ENCODE measurements at regions not wholly inside any gene's neighbourhood (a gene's known extent, or its start where the extent isn't known, plus 50 kb on each side); places are given as distances from the start of the nearest gene placed in this dataset.

DNA sequence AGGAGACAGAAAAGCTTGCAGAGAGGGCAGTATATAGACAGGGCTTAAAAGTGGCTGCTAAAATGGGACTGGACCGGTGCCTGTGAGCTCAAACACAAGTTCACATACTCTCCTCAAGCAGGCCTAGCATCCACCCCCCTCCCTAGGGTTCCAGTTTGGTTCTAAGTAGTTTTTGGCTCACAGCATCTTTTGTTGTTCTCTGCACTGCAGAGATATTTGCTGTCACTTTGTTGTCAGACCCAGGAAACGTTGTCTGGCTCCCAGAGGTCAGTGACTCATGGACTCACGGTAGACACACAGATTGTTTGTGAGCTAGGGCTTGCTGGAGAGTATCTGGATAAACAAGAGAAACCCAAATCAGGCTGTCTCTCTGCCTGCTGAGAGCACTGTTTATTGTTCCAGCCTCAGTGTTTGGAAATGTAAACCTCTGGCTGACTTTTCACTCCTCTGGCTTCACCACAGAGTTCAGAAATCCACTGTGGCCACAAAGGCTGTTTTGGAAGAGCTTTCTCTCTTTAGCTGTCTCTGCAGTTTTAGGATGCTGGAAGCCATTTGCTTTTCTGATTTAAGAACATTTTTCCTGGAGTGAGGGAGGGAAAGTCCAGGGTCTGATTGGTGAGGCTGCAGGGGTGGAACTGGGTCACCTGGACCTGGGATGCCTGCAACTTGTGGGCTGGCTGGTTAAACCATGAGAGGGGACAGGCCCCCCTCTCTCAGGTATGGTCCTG is 303.7 kb upstream of the PLET1 start:
- ChIA-PET POLR2A (no interaction called here), CTCF (interaction anchor here (0.8 to 1.6 kb wide), 5 partner anchors 9 to 725 kb away, joined by 3 to 9 read pairs (median 3); no protein-coding TSS in a partner anchor)
- DNase-seq (ENCODE audit: extremely low spot score) = no peak
- no peak for TF ChIP-seq SP1 (IDR thresholded peaks at IDR 0.05)
- TF ChIP-seq ZNF384 (IDR thresholded peaks at IDR 0.05) = no peak
- TF ChIP-seq, protein P1, sequence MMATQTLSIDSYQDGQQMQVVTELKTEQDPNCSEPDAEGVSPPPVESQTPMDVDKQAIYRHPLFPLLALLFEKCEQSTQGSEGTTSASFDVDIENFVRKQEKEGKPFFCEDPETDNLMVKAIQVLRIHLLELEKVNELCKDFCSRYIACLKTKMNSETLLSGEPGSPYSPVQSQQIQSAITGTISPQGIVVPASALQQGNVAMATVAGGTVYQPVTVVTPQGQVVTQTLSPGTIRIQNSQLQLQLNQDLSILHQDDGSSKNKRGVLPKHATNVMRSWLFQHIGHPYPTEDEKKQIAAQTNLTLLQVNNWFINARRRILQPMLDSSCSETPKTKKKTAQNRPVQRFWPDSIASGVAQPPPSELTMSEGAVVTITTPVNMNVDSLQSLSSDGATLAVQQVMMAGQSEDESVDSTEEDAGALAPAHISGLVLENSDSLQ (IDR thresholded peaks at IDR 0.05) = no peak

DNA sequence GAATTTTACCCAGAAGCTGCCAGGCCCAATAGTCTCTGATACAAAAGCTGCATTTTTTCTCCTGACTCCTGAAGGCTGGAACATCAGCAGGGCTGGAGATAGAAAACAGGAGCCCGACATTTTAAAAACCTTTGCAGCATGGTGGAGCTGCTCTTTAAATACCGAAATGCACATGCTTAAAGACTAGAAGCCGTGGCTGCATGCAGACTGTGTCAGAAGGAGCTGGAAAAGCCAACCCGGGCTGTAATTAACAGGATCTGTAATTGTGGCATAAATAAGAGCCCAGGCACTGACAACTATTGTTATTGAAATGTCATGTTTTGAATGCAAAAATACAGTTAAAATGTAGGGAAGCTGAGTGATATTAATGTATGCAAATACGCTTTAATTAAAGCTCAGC is 304.9 kb upstream of the PLET1 start:
- ChIA-PET POLR2A (no interaction called here), CTCF (interaction anchor here (1.6 kb wide), 1 partner anchor 10 kb away, joined by 9 read pairs; no protein-coding TSS in a partner anchor)
- no peak for TF ChIP-seq ZNF384 (IDR thresholded peaks at IDR 0.05)
- no peak for TF ChIP-seq SP1 (IDR thresholded peaks at IDR 0.05)
- TF ChIP-seq HDGF (IDR thresholded peaks at IDR 0.05; ENCODE audit: borderline replicate concordance) = no peak
- no peak for TF ChIP-seq NFRKB (IDR thresholded peaks at IDR 0.05)
- no peak for TF ChIP-seq FOXA1 (IDR thresholded peaks at IDR 0.05)
- no peak for TF ChIP-seq TARDBP (IDR thresholded peaks at IDR 0.05)
- no peak for TF ChIP-seq LEF1 (IDR thresholded peaks at IDR 0.05; ENCODE audit: borderline replicate concordance)
- no peak for TF ChIP-seq ARNT (IDR thresholded peaks at IDR 0.05)
- TF ChIP-seq ELF4 (IDR thresholded peaks at IDR 0.05) = no peak
- TF ChIP-seq L3MBTL2 (conservative IDR thresholded peaks at IDR 0.05) = no peak
- no peak for TF ChIP-seq BHLHE40 (IDR thresholded peaks at IDR 0.05; ENCODE audit: borderline replicate concordance)
- no peak for TF ChIP-seq CTBP1 (IDR thresholded peaks at IDR 0.05; ENCODE audit: borderline replicate concordance)
- no peak for TF ChIP-seq FOXM1 (IDR thresholded peaks at IDR 0.05; ENCODE audit: borderline replicate concordance)
- TF ChIP-seq, protein P1 (IDR thresholded peaks at IDR 0.05) = no peak
- DNase-seq (ENCODE audit: extremely low spot score) = no peak

DNA sequence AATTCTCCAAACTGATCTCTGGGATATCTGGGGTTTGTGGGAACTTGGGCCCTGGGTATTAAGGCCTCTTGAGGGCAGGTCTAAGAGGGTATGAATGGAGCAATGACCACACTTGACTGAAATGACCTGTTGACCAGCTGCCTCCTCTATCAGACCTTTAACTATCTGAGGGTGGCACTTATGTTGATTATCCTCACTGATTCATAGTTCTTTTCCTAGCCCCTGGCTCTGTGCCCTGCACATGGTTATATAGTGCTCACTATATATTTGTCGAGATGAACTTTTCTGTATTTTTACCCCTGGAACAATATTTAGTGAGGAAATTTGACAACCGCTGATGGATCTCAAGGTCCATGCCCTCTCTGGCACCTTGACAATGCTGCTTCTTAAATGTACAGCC is 305.5 kb upstream of the PLET1 start:
- TF ChIP-seq TARDBP (IDR thresholded peaks at IDR 0.05) (no peak), SUZ12 (IDR thresholded peaks at IDR 0.05) (no peak), ARNT (IDR thresholded peaks at IDR 0.05) (no peak), CTBP1 (IDR thresholded peaks at IDR 0.05; ENCODE audit: borderline replicate concordance) (no peak), FOXA1 (IDR thresholded peaks at IDR 0.05) (no peak), LEF1 (IDR thresholded peaks at IDR 0.05; ENCODE audit: borderline replicate concordance) (no peak), FOXM1 (IDR thresholded peaks at IDR 0.05; ENCODE audit: borderline replicate concordance) (no peak), ELF4 (IDR thresholded peaks at IDR 0.05) (no peak), ZNF384 (IDR thresholded peaks at IDR 0.05) (no peak), L3MBTL2 (conservative IDR thresholded peaks at IDR 0.05) (no peak), HDGF (IDR thresholded peaks at IDR 0.05; ENCODE audit: borderline replicate concordance) (no peak), SP1 (IDR thresholded peaks at IDR 0.05) (no peak), BHLHE40 (IDR thresholded peaks at IDR 0.05; ENCODE audit: borderline replicate concordance) (no peak), FOXK2 (IDR thresholded peaks at IDR 0.05) (no peak), NFRKB (IDR thresholded peaks at IDR 0.05) (no peak)
- TF ChIP-seq, protein P1 (IDR thresholded peaks at IDR 0.05) = no peak
- DNase-seq (ENCODE audit: extremely low spot score) = no peak
- CTCF ChIA-PET = no interaction called here
- POLR2A ChIA-PET = no interaction called here

DNA sequence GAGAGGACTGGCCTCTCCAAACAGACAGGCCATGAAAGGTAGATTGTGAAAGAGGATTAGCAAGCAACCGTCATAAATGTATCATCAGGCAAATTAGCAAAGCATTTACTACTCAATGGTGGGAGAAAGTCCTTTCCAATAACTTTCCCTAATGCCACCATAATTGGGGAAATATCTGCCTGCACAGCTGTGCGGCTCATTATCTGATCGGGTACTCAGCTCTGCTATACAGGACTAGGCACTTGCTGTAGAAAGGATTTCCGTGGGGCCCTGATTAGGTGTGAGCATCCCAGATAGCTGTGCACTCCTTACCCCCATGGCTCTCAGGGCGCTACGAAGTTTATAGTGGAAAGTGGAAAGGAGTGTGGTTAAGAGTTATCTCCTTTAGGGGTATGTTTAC is 309.7 kb upstream of the PLET1 start:
- no peak for DNase-seq (ENCODE audit: extremely low spot score)
- POLR2A ChIA-PET = interaction anchor here (1.0 kb wide), 1 partner anchor 73 kb away, joined by 3 read pairs; no protein-coding TSS in a partner anchor
- CTCF ChIA-PET = interaction anchor here (1.6 kb wide), 1 partner anchor 18 kb away, joined by 5 read pairs; no protein-coding TSS in a partner anchor
- TF ChIP-seq FOXM1 (IDR thresholded peaks at IDR 0.05; ENCODE audit: borderline replicate concordance) = no peak
- TF ChIP-seq L3MBTL2 (conservative IDR thresholded peaks at IDR 0.05) = no peak
- TF ChIP-seq, protein P1 (IDR thresholded peaks at IDR 0.05) = no peak
- TF ChIP-seq LEF1 (IDR thresholded peaks at IDR 0.05; ENCODE audit: borderline replicate concordance) = no peak
- no peak for TF ChIP-seq ARNT (IDR thresholded peaks at IDR 0.05)
- no peak for TF ChIP-seq NFRKB (IDR thresholded peaks at IDR 0.05)
- TF ChIP-seq HDGF (IDR thresholded peaks at IDR 0.05; ENCODE audit: borderline replicate concordance) = no peak
- TF ChIP-seq TARDBP (IDR thresholded peaks at IDR 0.05) = no peak
- TF ChIP-seq SUZ12 (IDR thresholded peaks at IDR 0.05) = no peak
- no peak for TF ChIP-seq ZNF384 (IDR thresholded peaks at IDR 0.05)
- no peak for TF ChIP-seq FOXK2 (IDR thresholded peaks at IDR 0.05)
- no peak for TF ChIP-seq ELF4 (IDR thresholded peaks at IDR 0.05)
- TF ChIP-seq BHLHE40 (IDR thresholded peaks at IDR 0.05; ENCODE audit: borderline replicate concordance) = no peak

DNA sequence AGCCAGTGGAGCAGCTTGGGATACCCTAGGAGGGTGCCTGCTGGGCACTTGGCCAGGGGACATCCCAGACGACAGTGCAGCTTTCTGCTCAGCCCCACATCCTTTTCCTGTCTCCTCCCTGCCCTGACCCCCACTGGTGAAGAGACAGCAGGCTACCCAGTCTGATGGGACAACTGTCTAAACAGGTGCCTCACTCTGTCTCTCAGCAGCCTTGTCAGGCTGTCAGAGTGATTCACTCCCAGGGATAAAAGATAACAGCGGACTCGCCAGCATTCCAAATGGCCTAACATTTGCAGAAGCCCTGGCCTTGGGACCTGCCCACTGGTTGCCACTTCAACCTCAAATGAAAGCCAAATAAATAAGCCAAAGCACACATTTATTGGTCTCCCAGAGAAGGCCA is 318.6 kb upstream of the PLET1 start:
- no peak for DNase-seq (ENCODE audit: extremely low spot score)
- ChIA-PET CTCF (no interaction called here), POLR2A (no interaction called here)
- no peak for TF ChIP-seq NFRKB (IDR thresholded peaks at IDR 0.05)
- TF ChIP-seq FOXM1 (IDR thresholded peaks at IDR 0.05; ENCODE audit: borderline replicate concordance) = no peak
- no peak for TF ChIP-seq SUZ12 (IDR thresholded peaks at IDR 0.05)

DNA sequence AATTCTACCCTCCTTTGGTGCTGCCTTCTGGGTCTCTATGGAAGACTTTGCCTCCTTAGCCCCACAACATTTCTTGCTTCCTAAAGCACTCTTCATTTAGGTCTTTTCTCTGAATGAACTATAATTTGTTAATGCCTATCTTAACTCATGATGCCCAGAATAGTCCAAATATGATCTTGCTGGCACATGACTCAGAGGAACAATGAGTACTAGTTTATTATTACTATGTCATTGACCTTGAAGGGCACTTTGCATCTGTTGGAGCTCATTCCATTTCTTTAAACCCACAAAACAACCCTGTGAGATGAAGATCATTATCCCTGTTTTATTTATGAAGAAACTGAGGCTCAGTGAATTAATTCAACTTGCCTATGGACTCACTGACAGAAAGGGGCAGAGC is 320.2 kb upstream of the PLET1 start:
- CTCF ChIA-PET = no interaction called here
- POLR2A ChIA-PET = no interaction called here
- no peak for DNase-seq (ENCODE audit: extremely low spot score)
- TF ChIP-seq, protein P1 (IDR thresholded peaks at IDR 0.05) = no peak
- TF ChIP-seq FOXA1 (IDR thresholded peaks at IDR 0.05) (no peak), CTBP1 (IDR thresholded peaks at IDR 0.05; ENCODE audit: borderline replicate concordance) (no peak), TARDBP (IDR thresholded peaks at IDR 0.05) (no peak), LEF1 (IDR thresholded peaks at IDR 0.05; ENCODE audit: borderline replicate concordance) (no peak), SP1 (IDR thresholded peaks at IDR 0.05) (no peak), ELF4 (IDR thresholded peaks at IDR 0.05) (no peak), FOXK2 (IDR thresholded peaks at IDR 0.05) (no peak), BHLHE40 (IDR thresholded peaks at IDR 0.05; ENCODE audit: borderline replicate concordance) (no peak), L3MBTL2 (conservative IDR thresholded peaks at IDR 0.05) (no peak), ZNF384 (IDR thresholded peaks at IDR 0.05) (no peak), NFRKB (IDR thresholded peaks at IDR 0.05) (no peak), FOXM1 (IDR thresholded peaks at IDR 0.05; ENCODE audit: borderline replicate concordance) (no peak), HDGF (IDR thresholded peaks at IDR 0.05; ENCODE audit: borderline replicate concordance) (no peak), SUZ12 (IDR thresholded peaks at IDR 0.05) (no peak)
